GM19438 (cell line): ENCODE measurements at regions not wholly inside any gene's neighbourhood (a gene's known extent, or its start where the extent isn't known, plus 50 kb on each side); places are given as distances from the start of the nearest gene placed in this dataset.
"Not testable (repeated sequence)": the region's sequence is repeated elsewhere in the genome, so short reads cannot be mapped to it uniquely, and the experiment has no call there.

Experiments
- ATAC-seq: cut with Tn5 transposase; IDR thresholded peaks from one replicate; pipeline ENCODE4 v1.9.1; 2021; ENCODE audit warnings: low read depth; ENCODE audit not compliant: unreplicated experiment

- no peak for ATAC-seq
Observed at GRCh38 chr17:72463287-72464102, 342.7 kb downstream of the SOX9 start.

- ATAC-seq, result not testable (repeated sequence)
Observed at GRCh38 chr17:72464221-72464620, 343.4 kb downstream of the SOX9 start.

GRCh38 chr17:72465191-72466024, 344.6 kb downstream of the SOX9 start:
- peak; percentile 47 for ATAC-seq

- peak; percentile 54 for ATAC-seq
Observed at GRCh38 chr17:72466199-72466598, 345.4 kb downstream of the SOX9 start.

GRCh38 chr17:72466606-72467005, 345.8 kb downstream of the SOX9 start:
- no peak for ATAC-seq

GRCh38 chr17:72467841-72468653, 347.2 kb downstream of the SOX9 start:
- no peak for ATAC-seq

- no peak for ATAC-seq
Observed at GRCh38 chr17:72468841-72469240, 348.0 kb downstream of the SOX9 start.

- ATAC-seq, result no peak
Observed at GRCh38 chr17:72470121-72470705, 349.4 kb downstream of the SOX9 start.

- ATAC-seq, result no peak
Observed at GRCh38 chr17:72470734-72471133, 349.9 kb downstream of the SOX9 start.

GRCh38 chr17:72471296-72471695, 350.5 kb downstream of the SOX9 start:
- no peak for ATAC-seq

- ATAC-seq, result no peak
Observed at GRCh38 chr17:72472106-72472505, 351.3 kb downstream of the SOX9 start.

GRCh38 chr17:72472853-72473390, 352.1 kb downstream of the SOX9 start:
- ATAC-seq, result not testable (repeated sequence)

GRCh38 chr17:72474243-72474642, 353.4 kb downstream of the SOX9 start:
- no peak for ATAC-seq

GRCh38 chr17:72474719-72475477, 354.1 kb downstream of the SOX9 start:
- no peak for ATAC-seq

- ATAC-seq, result no peak
Observed at GRCh38 chr17:72476134-72476533, 355.3 kb downstream of the SOX9 start.

- no peak for ATAC-seq
Observed at GRCh38 chr17:72476575-72476986, 355.8 kb downstream of the SOX9 start.

GRCh38 chr17:72477491-72477890, 356.7 kb downstream of the SOX9 start:
- ATAC-seq, result no peak

- ATAC-seq, result no peak
Observed at GRCh38 chr17:72479113-72479512, 358.3 kb downstream of the SOX9 start.

GRCh38 chr17:72481572-72481971, 360.8 kb downstream of the SOX9 start:
- no peak for ATAC-seq
